ENCODE measurements at regions not wholly inside any gene's neighbourhood (a gene's known extent, or its start where the extent isn't known, plus 50 kb on each side); places are given as distances from the start of the nearest gene placed in this dataset.

GRCh38 chr7:66453340-66453739 is 175.3 kb upstream of the KCTD7 start:
- Mint-ChIP-seq H3K27me3 (ENCODE audit: insufficient read depth, low read depth, poor library complexity) (peaks cover under 1% of the 10 kb centered on the region), H3K9me3 (no peaks in the 10 kb centered on the region; the same call in 2 of the 3 replicates), H3K27ac (no peak overlapping the region), H3K36me3 (ENCODE audit: low read depth) (no peaks in the 10 kb centered on the region; the same call in 2 of the 3 replicates), H3K4me3 (no peak overlapping the region), H3K4me1 (no peaks in the 10 kb centered on the region)
- Histone ChIP-seq H3K9me2 (ENCODE audit: insufficient read depth) (no peaks in the 10 kb centered on the region), H3K4me1 (ENCODE audit: insufficient read depth) (no peaks in the 10 kb centered on the region), H2AFZ (no peak overlapping the region), H3K4me3 (no peak overlapping the region), H3K36me3 (ENCODE audit: insufficient read depth) (no peaks in the 10 kb centered on the region), H3K27me3 (ENCODE audit: insufficient read depth) (no peaks in the 10 kb centered on the region), H3K4me2 (no peak overlapping the region), H3K27ac (ENCODE audit: low read depth) (no peak overlapping the region), H4K20me1 (replicated peaks; ENCODE audit: insufficient read depth) (no peaks in the 10 kb centered on the region; the same call in 1 of the 2 replicates), H3K79me2 (replicated peaks; ENCODE audit: insufficient read depth) (no peaks in the 10 kb centered on the region), H3F3A (replicated peaks; ENCODE audit: low read depth) (no peaks in the 10 kb centered on the region)
- no peak for ATAC-seq
- TF ChIP-seq JUNB (IDR thresholded peaks at IDR 0.05; ENCODE audit: unreplicated experiment) (no peak), REST (IDR thresholded peaks at IDR 0.05; ENCODE audit: unreplicated experiment) (no peak), POLR2AphosphoS5 (IDR thresholded peaks at IDR 0.05; ENCODE audit: low read depth) (no peak), EZH2 (IDR thresholded peaks at IDR 0.05; ENCODE audit: low read depth, unreplicated experiment) (no peak), CREB1 (CRISPR knock-in tag; IDR thresholded peaks at IDR 0.05; ENCODE audit: low read depth) (no peak), ETS1 (IDR thresholded peaks at IDR 0.05) (no peak), NANOG (IDR thresholded peaks at IDR 0.05; ENCODE audit: borderline replicate concordance) (no peak), ZNF331 (CRISPR knock-in tag; IDR thresholded peaks at IDR 0.05; ENCODE audit: low read depth) (no peak), ZNF114 (CRISPR knock-in tag; IDR thresholded peaks at IDR 0.05) (no peak)
- TF ChIP-seq, protein P1, sequence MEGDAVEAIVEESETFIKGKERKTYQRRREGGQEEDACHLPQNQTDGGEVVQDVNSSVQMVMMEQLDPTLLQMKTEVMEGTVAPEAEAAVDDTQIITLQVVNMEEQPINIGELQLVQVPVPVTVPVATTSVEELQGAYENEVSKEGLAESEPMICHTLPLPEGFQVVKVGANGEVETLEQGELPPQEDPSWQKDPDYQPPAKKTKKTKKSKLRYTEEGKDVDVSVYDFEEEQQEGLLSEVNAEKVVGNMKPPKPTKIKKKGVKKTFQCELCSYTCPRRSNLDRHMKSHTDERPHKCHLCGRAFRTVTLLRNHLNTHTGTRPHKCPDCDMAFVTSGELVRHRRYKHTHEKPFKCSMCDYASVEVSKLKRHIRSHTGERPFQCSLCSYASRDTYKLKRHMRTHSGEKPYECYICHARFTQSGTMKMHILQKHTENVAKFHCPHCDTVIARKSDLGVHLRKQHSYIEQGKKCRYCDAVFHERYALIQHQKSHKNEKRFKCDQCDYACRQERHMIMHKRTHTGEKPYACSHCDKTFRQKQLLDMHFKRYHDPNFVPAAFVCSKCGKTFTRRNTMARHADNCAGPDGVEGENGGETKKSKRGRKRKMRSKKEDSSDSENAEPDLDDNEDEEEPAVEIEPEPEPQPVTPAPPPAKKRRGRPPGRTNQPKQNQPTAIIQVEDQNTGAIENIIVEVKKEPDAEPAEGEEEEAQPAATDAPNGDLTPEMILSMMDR (conservative IDR thresholded peaks at IDR 0.05; ENCODE audit: low read depth in 2 of 2) = no peak
- DNase-seq (ENCODE audit: low spot score) = no peak
